HepG2 (cell line): ENCODE measurements at regions not wholly inside any gene's neighbourhood (a gene's known extent, or its start where the extent isn't known, plus 50 kb on each side); places are given as distances from the start of the nearest gene placed in this dataset.

ENCODE experiments used
- ATAC-seq: fragments of 200-7000 bp; cut with Tn5 transposase; 3 replicates; pipeline ENCODE4 v1.9.1; 2020; ENCODE audit warnings: mild to moderate bottlenecking, moderate library complexity
- BruUV-seq: library from RNA; stranded (reverse); fragments of 400-500 nt; replicated peaks from 2 replicates; lab custom pipeline; 2021; lab: Mats Ljungman, UMichigan
- CTCF ChIA-PET: fragments of 300-600 bp; formaldehyde crosslinking; extraction: SDS; loops from one replicate; lab custom pipeline; 2021; ENCODE audit warnings: low total read pairs, inconsistent platforms, low intra/inter-chr PET ratio; lab: Yijun Ruan, JAX
- POLR2A ChIA-PET: fragments of 350-600 bp; sonication (Branson Sonifier 250); formaldehyde crosslinking; loops from one replicate; lab custom pipeline; 2020; ENCODE audit warnings: antibody characterized with exemption, inconsistent platforms; lab: Yijun Ruan, JAX
- DNase-seq: peaks from one replicate; pipeline ENCODE4 v3.0.0-alpha.2; 2015; ENCODE audit warnings: low spot score
- FAIRE-seq: peaks from 3 replicates; lab custom pipeline; 2011; peaks lifted over from hg19 to GRCh38; lab: Jason Lieb, UNC
- H2AFZ ChIP-seq: one replicate; pipeline ENCODE4 v1.6.1; 2011; ENCODE audit warnings: low read length, inconsistent platforms
- H3K27ac ChIP-seq: fragments of 300-600 bp; 3 replicates; pipeline ENCODE4 v1.8.0; 2011; ENCODE audit warnings: mixed run types, mild to moderate bottlenecking, mixed read lengths, low read length, inconsistent platforms; ENCODE audit not compliant: insufficient read depth; ENCODE audit errors: extremely low read length
- H3K27me3 ChIP-seq, 2 experiments: fragments of 200-600 bp in 1 of 2; 2 replicates in 1 of 2; 3 replicates in 1 of 2; pipeline versions ENCODE4 v1.6.0 to v1.8.0; 2011; ENCODE audit warnings: low read length in 2 of 2, mild to moderate bottlenecking in 2 of 2, moderate library complexity in 2 of 2, inconsistent platforms in 1 of 2; ENCODE audit not compliant: insufficient read depth in 2 of 2, control insufficient read depth in 1 of 2
- H3K36me3 ChIP-seq, 2 experiments: fragments of 200-600 bp in 1 of 2; replicated peaks in 1 of 2; 2 replicates in 1 of 2; 3 replicates in 1 of 2; pipeline versions ENCODE4 v1.5.1 to v1.8.0; 2011; ENCODE audit warnings: low read length in 2 of 2, inconsistent platforms in 1 of 2; ENCODE audit not compliant: insufficient read depth in 2 of 2, control insufficient read depth in 1 of 2
- H3K4me1 ChIP-seq: 2 replicates; pipeline ENCODE4 v1.5.1; 2012; ENCODE audit warnings: low read length, inconsistent platforms; ENCODE audit not compliant: insufficient read depth
- H3K4me2 ChIP-seq: 2 replicates; pipeline ENCODE4 v1.6.0; 2011; ENCODE audit warnings: low read depth, low read length, inconsistent platforms
- H3K4me3 ChIP-seq, 3 experiments: fragments of 200-600 bp in 1 of 3; sonication (generic), shearing (Covaris generic) in 1 of 3; replicated peaks in 1 of 3; 2 replicates each; pipeline ENCODE4 v1.5.1; 2011 to 2016; ENCODE audit warnings: low read length in 3 of 3, inconsistent platforms in 2 of 3, low read depth in 2 of 3, mild to moderate bottlenecking in 2 of 3, control low read depth in 1 of 3, mixed read lengths in 1 of 3; ENCODE audit not compliant: insufficient read depth in 1 of 3
- H3K79me2 ChIP-seq: one replicate; pipeline ENCODE4 v1.6.1; 2011; ENCODE audit warnings: low read length, inconsistent platforms; ENCODE audit not compliant: insufficient read depth
- H3K9ac ChIP-seq: 2 replicates; pipeline ENCODE4 v1.6.0; 2011; ENCODE audit warnings: mild to moderate bottlenecking, low read depth, low read length, inconsistent platforms; ENCODE audit not compliant: insufficient read depth
- H3K9me3 ChIP-seq: 2 replicates; pipeline ENCODE4 v1.5.1; 2012; ENCODE audit warnings: mild to moderate bottlenecking, low read length
- H4K20me1 ChIP-seq: 2 replicates; pipeline ENCODE4 v1.6.0; 2011; ENCODE audit warnings: inconsistent platforms, mild to moderate bottlenecking, low read length, moderate library complexity; ENCODE audit not compliant: insufficient read depth
- FOXK2 ChIP-seq: fragments of 450-650 bp; IDR thresholded peaks from 2 replicates; pipeline ENCODE4 v1.6.1; 2016
- GLMP ChIP-seq: sonication (generic); formaldehyde crosslinking; IDR thresholded peaks from 2 replicates; pipeline ENCODE4 v1.9.0; 2021; ENCODE audit warnings: missing genetic modification reagents, mild to moderate bottlenecking, borderline replicate concordance
- GRHL1 ChIP-seq: sonication (generic); formaldehyde crosslinking; conservative IDR thresholded peaks from 2 replicates; pipeline ENCODE4 v1.8.0; 2022; ENCODE audit warnings: missing genetic modification reagents
- KDM6A ChIP-seq: IDR thresholded peaks from 2 replicates; pipeline ENCODE4 v1.6.1; 2016; ENCODE audit warnings: low read depth
- PRDM10 ChIP-seq: sonication (generic); formaldehyde crosslinking; IDR thresholded peaks from 2 replicates; pipeline ENCODE4 v1.4.0; 2020; ENCODE audit warnings: low read depth, missing genetic modification reagents
- TOE1 ChIP-seq: sonication (generic); formaldehyde crosslinking; IDR thresholded peaks from 2 replicates; pipeline ENCODE4 v1.4.0; 2020; ENCODE audit warnings: mild to moderate bottlenecking, missing genetic modification reagents
- ZNF234 ChIP-seq: sonication (generic); formaldehyde crosslinking; conservative IDR thresholded peaks from 2 replicates; pipeline ENCODE4 v1.5.1; 2020; ENCODE audit warnings: mild to moderate bottlenecking, missing genetic modification reagents
- ZNF235 ChIP-seq: sonication (generic); formaldehyde crosslinking; IDR thresholded peaks from 2 replicates; pipeline ENCODE4 v1.8.1; 2023; ENCODE audit warnings: mild to moderate bottlenecking, missing genetic modification reagents, borderline replicate concordance
- ZNF644 ChIP-seq: IDR thresholded peaks from 2 replicates; pipeline ENCODE4 v1.6.1; 2016; ENCODE audit warnings: low read depth
- ZNF773 ChIP-seq: sonication (generic); formaldehyde crosslinking; IDR thresholded peaks from 2 replicates; pipeline ENCODE4 v1.4.0; 2020; ENCODE audit warnings: missing genetic modification reagents, borderline replicate concordance
- ZNF780A ChIP-seq: sonication (generic); formaldehyde crosslinking; IDR thresholded peaks from 2 replicates; pipeline ENCODE4 v1.8.0; 2022; ENCODE audit warnings: mild to moderate bottlenecking, missing genetic modification reagents, moderate library complexity
- ZNF792 ChIP-seq: IDR thresholded peaks from 2 replicates; pipeline ENCODE4 v1.6.1; 2016
- ZXDC ChIP-seq: sonication (generic); formaldehyde crosslinking; IDR thresholded peaks from 2 replicates; pipeline ENCODE4 v1.5.0; 2020; ENCODE audit warnings: mild to moderate bottlenecking, missing genetic modification reagents
- WGBS: methylation state at CpG from one replicate; pipeline ENCODE4 v1.1.6; 2017; ENCODE audit warnings: low lambda C conversion rate; 5-methylcytosine and 5-hydroxymethylcytosine counted together
- in situ Hi-C: cut with HindIII; loops from 2 replicates; pipeline ENCODE4 v1.10.0; 2017; ENCODE audit warnings: low pct_unique_long_range_greater_than_20kb; ENCODE audit not compliant: extremely low pct_ligation_motif_present
- intact Hi-C: fragments of 100-400 bp; cut with micrococcal nuclease; formaldehyde crosslinking; loops from one replicate; pipeline ENCODE4 v1.10.0; 2022; ENCODE audit not compliant: unreplicated experiment
- TF ChIP-seq, protein P1 (sequence below): sonication (generic); formaldehyde crosslinking; IDR thresholded peaks from 2 replicates; pipeline ENCODE4 v1.9.0; 2021; ENCODE audit warnings: missing genetic modification reagents, borderline replicate concordance
- TF ChIP-seq, protein P2 (sequence below): sonication (generic); formaldehyde crosslinking; IDR thresholded peaks from 2 replicates; pipeline ENCODE4 v1.5.0; 2020; ENCODE audit warnings: missing genetic modification reagents

DNA sequence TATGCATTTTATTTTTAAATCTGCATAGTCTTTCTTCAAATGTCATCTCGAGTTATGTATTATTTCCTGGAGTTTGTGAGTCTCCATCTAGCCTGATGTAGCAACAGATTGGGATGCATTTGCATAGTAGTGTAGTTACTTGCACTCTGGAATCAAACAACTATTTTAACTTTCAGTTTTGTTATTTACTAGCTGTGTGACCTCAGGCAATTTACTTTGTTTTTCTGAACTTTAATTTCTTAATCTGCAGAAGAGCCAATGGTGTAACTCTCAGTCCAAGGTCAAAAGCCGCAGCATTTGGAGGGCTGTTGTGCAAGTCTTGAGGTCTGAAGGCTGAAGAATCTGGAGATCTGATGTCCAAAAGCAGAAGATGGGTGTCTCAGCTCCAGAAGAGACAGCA, 175.8 kb upstream of the SORCS1 start:
- WGBS = 5% methylated on average over 2 of the region's 2 CpGs
- Histone ChIP-seq H3K4me1 (no peaks in the 10 kb centered on the region), H3K36me3 (no peaks in the 10 kb centered on the region), H4K20me1 (no peaks in the 10 kb centered on the region), H3K79me2 (no peaks in the 10 kb centered on the region), H3K27ac (no peak overlapping the region), H3K4me3 (no peak overlapping the region), H3K4me2 (no peak overlapping the region), H2AFZ (no peak overlapping the region), H3K9me3 (peaks cover 89% of the 10 kb centered on the region), H3K27me3 (no peaks in the 10 kb centered on the region; a peak in 1 of 5 replicates), H3K9ac (no peak overlapping the region)
- no peak for ATAC-seq
- ChIA-PET CTCF (no interaction called here), POLR2A (no interaction called here)
- FAIRE-seq = no peak
- in situ Hi-C loops (no loop called here), intact Hi-C loops (no loop called here)
- no peak for DNase-seq
- no TSS peak for BruUV-seq
- TF ChIP-seq PRDM10 (CRISPR knock-in tag) = no peak
- no peak for TF ChIP-seq FOXK2
- TF ChIP-seq ZNF780A (CRISPR knock-in tag) = no peak
- no peak for TF ChIP-seq ZNF234
- no peak for TF ChIP-seq ZNF792 (CRISPR knock-in tag)
- no peak for TF ChIP-seq ZNF235
- no peak for TF ChIP-seq GLMP
- TF ChIP-seq, protein P1, sequence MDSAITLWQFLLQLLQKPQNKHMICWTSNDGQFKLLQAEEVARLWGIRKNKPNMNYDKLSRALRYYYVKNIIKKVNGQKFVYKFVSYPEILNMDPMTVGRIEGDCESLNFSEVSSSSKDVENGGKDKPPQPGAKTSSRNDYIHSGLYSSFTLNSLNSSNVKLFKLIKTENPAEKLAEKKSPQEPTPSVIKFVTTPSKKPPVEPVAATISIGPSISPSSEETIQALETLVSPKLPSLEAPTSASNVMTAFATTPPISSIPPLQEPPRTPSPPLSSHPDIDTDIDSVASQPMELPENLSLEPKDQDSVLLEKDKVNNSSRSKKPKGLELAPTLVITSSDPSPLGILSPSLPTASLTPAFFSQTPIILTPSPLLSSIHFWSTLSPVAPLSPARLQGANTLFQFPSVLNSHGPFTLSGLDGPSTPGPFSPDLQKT = no peak
- no peak for TF ChIP-seq ZNF773 (CRISPR knock-in tag)
- TF ChIP-seq GRHL1 (CRISPR knock-in tag) = no peak
- TF ChIP-seq, protein P2, sequence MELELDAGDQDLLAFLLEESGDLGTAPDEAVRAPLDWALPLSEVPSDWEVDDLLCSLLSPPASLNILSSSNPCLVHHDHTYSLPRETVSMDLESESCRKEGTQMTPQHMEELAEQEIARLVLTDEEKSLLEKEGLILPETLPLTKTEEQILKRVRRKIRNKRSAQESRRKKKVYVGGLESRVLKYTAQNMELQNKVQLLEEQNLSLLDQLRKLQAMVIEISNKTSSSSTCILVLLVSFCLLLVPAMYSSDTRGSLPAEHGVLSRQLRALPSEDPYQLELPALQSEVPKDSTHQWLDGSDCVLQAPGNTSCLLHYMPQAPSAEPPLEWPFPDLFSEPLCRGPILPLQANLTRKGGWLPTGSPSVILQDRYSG = no peak
- TF ChIP-seq KDM6A (CRISPR knock-in tag) = no peak
- TF ChIP-seq TOE1 (CRISPR knock-in tag) = no peak
- TF ChIP-seq ZXDC (CRISPR knock-in tag) = no peak
- TF ChIP-seq ZNF644 (CRISPR knock-in tag) = no peak
